CD4-positive, alpha-beta T cell treated with Interleukin-15 for 4 hours (primary cell): ENCODE measurements at regions not wholly inside any gene's neighbourhood (a gene's known extent, or its start where the extent isn't known, plus 50 kb on each side); places are given as distances from the start of the nearest gene placed in this dataset.
"Not testable (repeated sequence)": the region's sequence is repeated elsewhere in the genome, so short reads cannot be mapped to it uniquely, and the experiment has no call there.

Source experiments
- DNase-seq: peaks from one replicate; pipeline ENCODE4 v3.0.0-alpha.2; 2020; ENCODE audit warnings: low spot score

- DNase-seq, result not testable (repeated sequence)
These were observed 51.7 kb upstream of the PAXBP1 start for GRCh38 chr21:32823296-32823695.

DNA sequence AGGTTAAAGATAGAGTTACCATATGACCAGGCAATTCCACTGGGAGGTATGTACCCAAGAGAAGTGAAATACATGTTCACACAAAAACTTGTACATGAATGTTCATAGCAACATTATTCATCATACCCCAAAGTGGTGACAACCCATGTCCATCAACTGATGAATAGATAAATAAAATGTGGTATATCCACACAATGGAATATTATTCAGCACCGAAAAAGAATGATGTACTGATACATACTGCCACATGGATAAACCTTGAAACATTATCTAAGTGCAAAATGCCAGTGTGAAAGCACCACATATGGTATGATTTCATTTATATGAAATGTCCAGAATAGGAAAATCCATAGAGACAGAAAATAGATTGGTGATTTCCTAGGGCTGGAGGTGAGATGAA is 53.4 kb upstream of the PAXBP1 start:
- no peak for DNase-seq

DNA sequence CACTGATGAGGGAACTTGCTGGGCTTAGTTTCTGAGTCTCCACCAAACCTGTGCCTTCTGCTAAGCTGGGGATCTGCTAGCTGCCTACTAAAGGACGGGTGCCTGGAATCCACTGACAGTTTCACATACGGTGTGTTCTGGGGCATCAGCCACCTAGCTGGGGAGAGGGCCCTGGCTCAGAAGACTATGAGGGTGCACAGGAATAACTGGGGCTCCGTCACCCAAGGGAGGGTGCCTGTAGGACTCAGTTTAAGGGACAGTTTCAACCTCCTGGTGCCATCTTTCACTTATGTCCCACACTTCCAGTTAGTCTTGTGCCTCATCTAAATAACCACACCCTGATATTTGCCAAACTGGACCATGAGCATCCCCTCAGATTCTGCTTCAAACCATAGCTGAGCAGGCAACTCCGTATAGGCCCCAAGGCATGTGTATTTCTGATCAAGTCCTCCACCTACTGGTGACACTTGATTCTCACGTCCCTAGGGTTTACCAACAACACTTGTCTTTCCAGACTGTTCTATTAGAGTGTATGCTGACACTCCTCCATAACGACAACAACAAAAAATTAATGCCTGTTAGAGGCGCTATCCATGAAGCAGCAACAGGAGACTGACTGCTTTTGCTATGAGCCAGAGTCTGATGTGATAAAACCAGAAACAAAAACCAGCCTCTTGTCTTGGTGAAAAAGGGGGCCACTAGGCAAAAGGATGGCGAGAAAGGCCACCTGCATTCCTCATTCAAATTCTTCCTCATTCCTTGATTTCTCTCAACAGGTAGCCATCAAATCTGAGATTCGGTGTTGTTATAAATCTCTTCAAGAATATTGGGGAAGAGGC is 55.0 kb upstream of the PAXBP1 start:
- DNase-seq, result peak; percentile 36

GRCh38 chr21:32828908-32829307 is 57.4 kb upstream of the PAXBP1 start:
- DNase-seq, result no peak

DNA sequence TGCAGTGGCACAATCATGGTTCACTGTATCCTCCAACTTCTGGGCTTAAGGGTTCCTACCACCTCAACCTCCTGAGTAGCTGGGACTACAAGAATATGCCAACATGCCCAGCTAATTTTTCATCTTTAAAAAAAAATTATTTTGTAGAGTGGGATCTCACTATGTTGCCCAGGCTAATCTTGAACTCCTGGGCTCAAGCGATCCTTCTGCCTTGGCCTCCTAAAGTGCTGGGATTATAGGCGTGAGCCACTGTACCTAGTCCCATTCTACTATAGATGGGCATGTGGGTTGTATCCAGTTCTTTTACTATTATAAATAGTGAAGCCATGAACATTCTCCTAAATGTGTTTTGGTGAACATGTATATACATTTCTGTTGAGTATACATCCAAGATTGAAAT is 57.9 kb upstream of the PAXBP1 start:
- no peak for DNase-seq

DNA sequence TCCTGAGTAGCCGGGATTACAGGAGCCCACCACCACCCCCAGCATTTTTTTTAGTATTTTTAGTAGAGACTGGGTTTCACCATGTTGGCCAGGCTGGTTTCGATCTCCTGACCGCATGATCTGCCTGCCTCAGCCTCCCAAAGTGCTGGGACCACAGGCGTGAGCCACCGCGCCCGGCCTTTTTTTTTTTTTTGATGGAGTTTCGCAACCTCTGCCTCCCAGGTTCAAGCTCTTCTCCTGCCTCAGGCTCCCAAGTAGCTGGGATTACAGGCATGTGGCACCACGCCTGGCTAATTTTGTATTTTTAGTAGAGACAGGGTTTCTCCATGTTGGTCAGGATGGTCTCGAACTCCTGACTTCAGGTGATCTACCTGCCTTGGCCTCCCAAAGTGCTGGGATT is 60.2 kb upstream of the PAXBP1 start:
- DNase-seq, result not testable (repeated sequence)

- no peak for DNase-seq
These were observed 62.8 kb upstream of the PAXBP1 start for GRCh38 chr21:32834211-32834915.

- no peak for DNase-seq
These were observed 63.3 kb upstream of the PAXBP1 start for GRCh38 chr21:32834916-32835235.

DNA sequence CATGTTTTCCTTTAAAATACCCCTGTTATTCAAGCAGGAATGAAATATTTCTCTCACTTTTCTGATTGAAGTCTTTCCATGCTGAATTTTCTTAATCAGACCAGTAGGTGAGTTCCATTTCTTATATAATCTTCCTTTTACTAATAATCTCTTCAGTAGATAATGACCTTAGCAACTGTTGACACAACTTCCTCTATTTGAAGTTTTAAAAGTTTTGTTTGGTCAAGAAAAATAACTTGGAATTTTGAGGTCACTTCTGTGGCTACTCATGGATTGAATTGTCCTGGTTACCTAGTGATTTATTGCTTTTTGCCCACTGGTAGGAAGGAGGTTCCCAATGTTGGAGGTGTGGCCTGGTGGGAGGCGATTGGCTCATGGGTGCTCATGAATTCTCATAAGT is 70.6 kb upstream of the PAXBP1 start:
- no peak for DNase-seq

- no peak for DNase-seq
These were observed 72.0 kb upstream of the PAXBP1 start for GRCh38 chr21:32843561-32843960.

- DNase-seq, result no peak
These were observed 72.5 kb upstream of the PAXBP1 start for GRCh38 chr21:32844076-32844475.

DNA sequence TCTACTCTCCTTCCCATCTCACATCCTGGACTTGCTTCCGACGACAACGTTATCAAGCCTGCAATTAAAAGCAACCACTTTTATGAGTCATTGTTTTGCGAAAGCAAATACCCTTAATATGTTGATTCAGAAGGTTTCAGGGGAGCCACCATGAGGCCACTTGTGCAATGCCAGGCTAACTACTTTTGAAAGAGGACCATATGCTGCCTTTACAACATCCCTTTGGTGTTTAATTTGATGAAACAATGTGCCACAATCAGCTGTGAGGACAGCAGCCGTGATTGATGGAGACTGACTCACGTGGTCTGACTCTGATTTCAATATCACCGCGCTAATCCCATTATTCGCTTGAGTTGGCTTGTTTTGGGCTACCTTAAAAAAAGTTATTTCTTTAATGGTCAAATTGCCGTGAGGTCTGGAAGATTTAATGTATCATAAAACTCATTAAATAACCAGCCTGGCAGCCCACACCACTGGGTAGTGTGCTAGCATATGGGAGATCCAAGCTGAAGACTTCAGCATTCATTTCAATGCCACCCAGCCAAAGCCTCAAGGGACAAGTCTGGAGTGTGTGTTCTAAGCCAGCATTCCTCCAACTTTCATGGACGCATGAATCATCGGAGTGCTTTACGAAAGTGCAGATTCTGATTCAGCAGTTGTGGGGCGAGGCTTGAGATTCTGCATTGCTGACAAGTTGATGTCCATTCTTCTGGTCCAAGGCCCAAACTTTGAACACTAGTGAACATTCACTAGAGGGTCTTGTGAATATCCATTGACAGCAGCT is 73.3 kb upstream of the PAXBP1 start:
- no peak for DNase-seq

DNA sequence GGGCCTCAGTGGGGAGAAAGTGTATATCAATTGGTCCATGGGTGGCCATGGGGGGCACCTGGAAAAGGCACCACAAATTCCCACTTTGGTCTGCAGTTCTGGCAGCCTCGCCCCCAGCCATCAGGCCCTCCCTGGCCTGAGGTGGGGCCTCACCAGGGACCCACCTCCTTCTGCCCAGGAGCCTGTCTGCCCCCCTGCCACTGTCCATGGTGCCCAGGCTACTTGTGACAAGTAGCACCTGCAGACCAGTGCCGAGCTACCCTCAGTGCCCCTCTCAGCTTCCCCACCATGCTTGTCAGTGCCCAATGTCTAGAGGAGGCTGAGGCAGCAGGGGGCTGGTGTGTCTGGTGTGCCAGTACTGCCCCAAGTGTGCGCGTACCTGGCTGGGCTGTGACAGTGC is 87.1 kb upstream of the PAXBP1 start:
- no peak for DNase-seq

- no peak for DNase-seq
These were observed 88.8 kb upstream of the PAXBP1 start for GRCh38 chr21:32860399-32860798.

DNA sequence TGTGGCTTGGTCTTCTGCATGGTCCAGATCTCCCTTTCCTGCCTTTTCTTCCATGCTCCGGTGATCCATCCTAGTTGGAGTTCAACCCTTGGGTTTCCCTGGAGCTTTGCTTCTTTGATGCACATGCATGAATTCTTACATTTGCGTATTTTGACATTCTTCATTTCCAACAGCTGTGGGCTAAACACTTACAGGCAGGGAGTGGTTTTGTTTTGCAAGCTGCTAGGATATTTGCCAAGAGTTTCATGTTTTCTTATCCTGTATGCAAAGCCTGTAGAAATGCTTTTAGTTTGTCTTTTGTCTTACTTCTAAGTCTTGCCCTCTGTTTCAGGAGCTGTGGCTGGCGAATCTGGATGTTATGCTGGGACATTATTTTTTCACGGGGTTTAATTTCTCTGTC is 90.3 kb upstream of the PAXBP1 start:
- no peak for DNase-seq

GRCh38 chr21:32867597-32867996 is 96.0 kb upstream of the PAXBP1 start:
- DNase-seq, result no peak

GRCh38 chr21:32868631-32869454 is 97.3 kb upstream of the PAXBP1 start:
- DNase-seq, result no peak

GRCh38 chr21:32869459-32869858 is 97.9 kb upstream of the PAXBP1 start:
- no peak for DNase-seq

DNA sequence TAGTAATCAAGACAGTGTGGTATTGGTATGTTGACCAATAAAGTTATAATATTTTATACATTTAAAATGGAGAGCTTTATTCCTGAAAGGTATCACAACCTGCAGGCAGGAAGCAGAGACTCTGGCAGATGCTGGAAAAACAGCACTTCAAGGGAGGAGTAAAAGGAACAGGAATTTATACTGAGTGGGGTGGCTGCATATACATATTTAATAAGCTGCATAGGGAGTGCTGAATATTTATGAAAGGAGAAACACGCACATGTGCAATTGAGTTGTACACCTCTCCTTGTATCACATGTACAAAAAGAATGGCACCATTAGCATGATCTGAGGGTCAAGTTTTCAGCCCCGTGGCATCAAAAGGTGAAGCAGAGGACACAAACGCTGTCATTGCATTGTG is 104.9 kb upstream of the PAXBP1 start:
- no peak for DNase-seq

- DNase-seq, result not testable (repeated sequence)
These were observed 106.3 kb upstream of the PAXBP1 start for GRCh38 chr21:32877888-32878287.

- DNase-seq, result no peak
These were observed 107.1 kb upstream of the PAXBP1 start for GRCh38 chr21:32878661-32879060.

- no peak for DNase-seq
These were observed 109.9 kb upstream of the PAXBP1 start for GRCh38 chr21:32881458-32881857.
